SK-N-SH treated with all-trans-retinoic acid at 6 μM for 48 hours (cell line): ENCODE measurements at regions not wholly inside any gene's neighbourhood (a gene's known extent, or its start where the extent isn't known, plus 50 kb on each side); places are given as distances from the start of the nearest gene placed in this dataset.

Source experiments
- BACH2 ChIP-seq: fragments of 250-450 bp; sonication (Bioruptor Pico); IDR thresholded peaks from 2 replicates; pipeline ENCODE4 v1.9.0; 2021; ENCODE audit warnings: mild to moderate bottlenecking, borderline replicate concordance
- ESRRG ChIP-seq: fragments of 250-450 bp; sonication (Bioruptor Pico); IDR thresholded peaks from 2 replicates; pipeline ENCODE4 v1.6.1; 2021; ENCODE audit warnings: mild to moderate bottlenecking
- ISL1 ChIP-seq: fragments of 250-450 bp; sonication (Bioruptor Pico); IDR thresholded peaks from 2 replicates; pipeline ENCODE4 v2.1.2; 2022; ENCODE audit warnings: mild to moderate bottlenecking, moderate library complexity
- RARB ChIP-seq: fragments of 250-450 bp; sonication (Bioruptor Pico); IDR thresholded peaks from 2 replicates; pipeline ENCODE4 v1.8.0; 2021; ENCODE audit warnings: mild to moderate bottlenecking, moderate library complexity
- SNAI2 ChIP-seq: fragments of 250-450 bp; sonication (Bioruptor Pico); IDR thresholded peaks from 2 replicates; pipeline ENCODE4 v1.5.0; 2020; ENCODE audit warnings: mild to moderate bottlenecking, moderate library complexity
- TCF4 ChIP-seq: fragments of 250-450 bp; sonication (Bioruptor Pico); IDR thresholded peaks from 2 replicates; pipeline ENCODE4 v1.8.0; 2021; ENCODE audit warnings: mild to moderate bottlenecking, moderate library complexity, borderline replicate concordance
- TOX ChIP-seq: fragments of 250-450 bp; sonication (Bioruptor Pico); IDR thresholded peaks from 2 replicates; pipeline ENCODE4 v1.8.0; 2021; ENCODE audit warnings: mild to moderate bottlenecking, moderate library complexity, borderline replicate concordance
- ZFP30 ChIP-seq: fragments of 450-650 bp; formaldehyde crosslinking; IDR thresholded peaks from 2 replicates; pipeline ENCODE4 v1.5.0; 2022; ENCODE audit warnings: mild to moderate bottlenecking, moderate library complexity
- ZNF565 ChIP-seq: fragments of 450-650 bp; formaldehyde crosslinking; conservative IDR thresholded peaks from 2 replicates; pipeline ENCODE4 v1.5.0; 2020; ENCODE audit warnings: low read depth, mild to moderate bottlenecking, moderate library complexity
- ZNF70 ChIP-seq: fragments of 450-650 bp; formaldehyde crosslinking; IDR thresholded peaks from 2 replicates; pipeline ENCODE4 v1.5.0; 2020; ENCODE audit warnings: mild to moderate bottlenecking, moderate library complexity
- TF ChIP-seq, protein P1 (sequence below): fragments of 250-450 bp; sonication (Bioruptor Pico); IDR thresholded peaks from 2 replicates; pipeline ENCODE4 v1.8.0; 2021; ENCODE audit warnings: low read depth, mild to moderate bottlenecking, moderate library complexity, borderline replicate concordance
- TF ChIP-seq, protein P2 (sequence below): fragments of 250-450 bp; sonication (Bioruptor Pico); IDR thresholded peaks from 2 replicates; pipeline ENCODE4 v1.5.1; 2020; ENCODE audit warnings: low read depth, mild to moderate bottlenecking, moderate library complexity
- TF ChIP-seq, protein P3 (sequence below): fragments of 250-450 bp; sonication (Bioruptor Pico); IDR thresholded peaks from 2 replicates; pipeline ENCODE4 v1.8.0; 2020; ENCODE audit warnings: mild to moderate bottlenecking, moderate library complexity, borderline replicate concordance
- TF ChIP-seq, protein P4 (sequence below): fragments of 250-450 bp; sonication (Bioruptor Pico); IDR thresholded peaks from 2 replicates; pipeline ENCODE4 v1.5.1; 2021; ENCODE audit warnings: mild to moderate bottlenecking, moderate library complexity

DNA sequence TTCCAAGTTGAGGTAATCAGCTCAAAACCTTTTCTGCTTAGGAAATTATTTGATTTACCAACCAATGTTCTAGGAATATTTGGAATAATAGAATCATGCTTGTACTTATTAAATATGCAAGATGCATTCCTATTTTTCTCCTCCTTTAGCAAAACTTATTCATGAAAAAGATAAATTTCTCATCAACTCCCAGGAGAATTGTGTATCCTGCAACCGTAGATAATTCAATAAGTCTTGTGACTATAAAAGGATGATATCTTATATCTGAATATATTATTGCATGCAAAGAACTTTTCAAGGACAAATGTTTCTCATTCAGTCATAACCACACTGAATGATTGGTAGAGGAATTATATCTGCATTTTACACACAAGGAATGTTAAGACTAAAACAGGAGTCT is 84.9 kb upstream of the CCNG1 start:
- TF ChIP-seq RARB (CRISPR knock-in tag): no peak
- TF ChIP-seq, protein P1, sequence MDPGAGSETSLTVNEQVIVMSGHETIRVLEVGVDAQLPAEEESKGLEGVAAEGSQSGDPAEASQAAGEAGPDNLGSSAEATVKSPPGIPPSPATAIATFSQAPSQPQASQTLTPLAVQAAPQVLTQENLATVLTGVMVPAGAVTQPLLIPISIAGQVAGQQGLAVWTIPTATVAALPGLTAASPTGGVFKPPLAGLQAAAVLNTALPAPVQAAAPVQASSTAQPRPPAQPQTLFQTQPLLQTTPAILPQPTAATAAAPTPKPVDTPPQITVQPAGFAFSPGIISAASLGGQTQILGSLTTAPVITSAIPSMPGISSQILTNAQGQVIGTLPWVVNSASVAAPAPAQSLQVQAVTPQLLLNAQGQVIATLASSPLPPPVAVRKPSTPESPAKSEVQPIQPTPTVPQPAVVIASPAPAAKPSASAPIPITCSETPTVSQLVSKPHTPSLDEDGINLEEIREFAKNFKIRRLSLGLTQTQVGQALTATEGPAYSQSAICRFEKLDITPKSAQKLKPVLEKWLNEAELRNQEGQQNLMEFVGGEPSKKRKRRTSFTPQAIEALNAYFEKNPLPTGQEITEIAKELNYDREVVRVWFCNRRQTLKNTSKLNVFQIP (CRISPR knock-in tag): no peak
- no peak for TF ChIP-seq ISL1
- no peak for TF ChIP-seq SNAI2 (CRISPR knock-in tag)
- TF ChIP-seq, protein P2, sequence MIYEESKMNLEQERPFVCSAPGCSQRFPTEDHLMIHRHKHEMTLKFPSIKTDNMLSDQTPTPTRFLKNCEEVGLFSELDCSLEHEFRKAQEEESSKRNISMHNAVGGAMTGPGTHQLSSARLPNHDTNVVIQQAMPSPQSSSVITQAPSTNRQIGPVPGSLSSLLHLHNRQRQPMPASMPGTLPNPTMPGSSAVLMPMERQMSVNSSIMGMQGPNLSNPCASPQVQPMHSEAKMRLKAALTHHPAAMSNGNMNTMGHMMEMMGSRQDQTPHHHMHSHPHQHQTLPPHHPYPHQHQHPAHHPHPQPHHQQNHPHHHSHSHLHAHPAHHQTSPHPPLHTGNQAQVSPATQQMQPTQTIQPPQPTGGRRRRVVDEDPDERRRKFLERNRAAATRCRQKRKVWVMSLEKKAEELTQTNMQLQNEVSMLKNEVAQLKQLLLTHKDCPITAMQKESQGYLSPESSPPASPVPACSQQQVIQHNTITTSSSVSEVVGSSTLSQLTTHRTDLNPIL (CRISPR knock-in tag): no peak
- TF ChIP-seq, protein P3, sequence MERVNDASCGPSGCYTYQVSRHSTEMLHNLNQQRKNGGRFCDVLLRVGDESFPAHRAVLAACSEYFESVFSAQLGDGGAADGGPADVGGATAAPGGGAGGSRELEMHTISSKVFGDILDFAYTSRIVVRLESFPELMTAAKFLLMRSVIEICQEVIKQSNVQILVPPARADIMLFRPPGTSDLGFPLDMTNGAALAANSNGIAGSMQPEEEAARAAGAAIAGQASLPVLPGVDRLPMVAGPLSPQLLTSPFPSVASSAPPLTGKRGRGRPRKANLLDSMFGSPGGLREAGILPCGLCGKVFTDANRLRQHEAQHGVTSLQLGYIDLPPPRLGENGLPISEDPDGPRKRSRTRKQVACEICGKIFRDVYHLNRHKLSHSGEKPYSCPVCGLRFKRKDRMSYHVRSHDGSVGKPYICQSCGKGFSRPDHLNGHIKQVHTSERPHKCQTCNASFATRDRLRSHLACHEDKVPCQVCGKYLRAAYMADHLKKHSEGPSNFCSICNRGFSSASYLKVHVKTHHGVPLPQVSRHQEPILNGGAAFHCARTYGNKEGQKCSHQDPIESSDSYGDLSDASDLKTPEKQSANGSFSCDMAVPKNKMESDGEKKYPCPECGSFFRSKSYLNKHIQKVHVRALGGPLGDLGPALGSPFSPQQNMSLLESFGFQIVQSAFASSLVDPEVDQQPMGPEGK (CRISPR knock-in tag): no peak
- no peak for TF ChIP-seq TOX (CRISPR knock-in tag)
- no peak for TF ChIP-seq ZFP30
- no peak for TF ChIP-seq ZNF70 (CRISPR knock-in tag)
- no peak for TF ChIP-seq ZNF565 (CRISPR knock-in tag)
- TF ChIP-seq, protein P4, sequence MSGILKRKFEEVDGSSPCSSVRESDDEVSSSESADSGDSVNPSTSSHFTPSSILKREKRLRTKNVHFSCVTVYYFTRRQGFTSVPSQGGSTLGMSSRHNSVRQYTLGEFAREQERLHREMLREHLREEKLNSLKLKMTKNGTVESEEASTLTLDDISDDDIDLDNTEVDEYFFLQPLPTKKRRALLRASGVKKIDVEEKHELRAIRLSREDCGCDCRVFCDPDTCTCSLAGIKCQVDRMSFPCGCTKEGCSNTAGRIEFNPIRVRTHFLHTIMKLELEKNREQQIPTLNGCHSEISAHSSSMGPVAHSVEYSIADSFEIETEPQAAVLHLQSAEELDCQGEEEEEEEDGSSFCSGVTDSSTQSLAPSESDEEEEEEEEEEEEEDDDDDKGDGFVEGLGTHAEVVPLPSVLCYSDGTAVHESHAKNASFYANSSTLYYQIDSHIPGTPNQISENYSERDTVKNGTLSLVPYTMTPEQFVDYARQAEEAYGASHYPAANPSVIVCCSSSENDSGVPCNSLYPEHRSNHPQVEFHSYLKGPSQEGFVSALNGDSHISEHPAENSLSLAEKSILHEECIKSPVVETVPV (CRISPR knock-in tag): no peak
- no peak for TF ChIP-seq BACH2 (CRISPR knock-in tag)
- no peak for TF ChIP-seq TCF4 (CRISPR knock-in tag)
- no peak for TF ChIP-seq ESRRG (CRISPR knock-in tag)
